ENCODE measurements at regions not wholly inside any gene's neighbourhood (a gene's known extent, or its start where the extent isn't known, plus 50 kb on each side); places are given as distances from the start of the nearest gene placed in this dataset.

DNA sequence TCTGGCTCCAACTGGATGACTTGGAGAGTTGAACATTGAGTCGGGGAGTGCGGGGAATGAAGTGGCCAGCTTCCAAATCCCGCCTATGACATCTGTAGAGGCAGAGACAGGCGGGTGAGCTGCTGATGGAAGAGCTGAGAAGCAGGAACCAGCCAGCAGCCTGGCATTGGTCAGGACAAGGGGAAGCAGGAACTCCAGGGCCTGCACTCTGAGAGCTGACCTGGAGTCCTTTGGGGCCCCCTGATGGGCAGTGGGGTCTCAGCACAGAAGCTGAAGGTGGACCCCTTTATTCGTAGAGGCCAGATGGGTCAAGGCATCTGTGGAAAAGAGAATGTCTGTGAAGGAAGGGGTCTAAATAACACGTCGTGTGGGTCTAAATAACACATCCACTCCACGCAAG lies 57.0 kb downstream of the SEC61G start:
- no peak for DNase-seq

DNA sequence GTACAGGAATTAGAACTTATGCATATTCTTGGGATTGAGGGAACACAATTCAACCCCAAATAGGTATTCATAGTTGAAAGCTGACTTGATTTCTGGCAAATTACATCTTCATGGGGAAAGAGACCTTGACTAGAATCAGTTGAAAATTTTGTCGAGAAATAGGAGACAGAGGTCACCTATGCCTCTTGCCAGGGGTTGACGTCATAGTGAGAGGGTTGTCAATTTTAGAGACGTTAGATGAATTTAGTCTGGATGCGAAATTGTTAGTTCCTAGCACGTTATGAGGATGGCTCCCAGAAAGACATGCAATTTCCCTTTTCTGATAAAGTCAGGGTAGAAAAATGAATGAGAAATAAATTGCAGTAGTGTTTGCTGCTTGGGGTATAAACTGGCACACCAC lies 59.3 kb downstream of the SEC61G start:
- no peak for DNase-seq

DNA sequence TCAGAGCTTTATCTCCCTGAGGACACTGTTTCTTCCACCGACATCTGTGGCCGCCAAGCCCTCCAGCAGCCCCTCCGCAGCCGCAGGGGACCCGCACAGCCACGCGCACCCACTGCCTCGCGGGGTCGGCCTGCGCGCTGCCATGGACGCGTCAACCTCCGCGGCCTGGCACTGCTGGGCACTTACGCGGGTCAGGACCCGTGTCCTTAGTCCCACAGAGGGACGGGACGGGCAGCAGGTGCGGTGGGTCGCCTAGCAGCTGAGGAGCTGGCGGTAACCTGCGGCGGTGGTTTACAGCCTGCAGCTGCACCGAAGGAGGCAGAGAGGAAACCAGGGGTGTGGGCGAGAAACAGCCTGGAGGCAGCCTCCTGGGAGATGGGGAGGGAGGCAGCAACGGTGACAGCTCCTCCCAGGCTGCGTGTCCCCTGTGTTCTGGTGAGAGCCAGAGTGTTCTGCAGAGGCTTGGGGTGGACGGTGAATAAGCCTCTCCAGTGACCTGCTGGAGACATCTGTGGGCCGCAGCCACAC lies 61.3 kb downstream of the SEC61G start:
- DNase-seq, result no peak

DNA sequence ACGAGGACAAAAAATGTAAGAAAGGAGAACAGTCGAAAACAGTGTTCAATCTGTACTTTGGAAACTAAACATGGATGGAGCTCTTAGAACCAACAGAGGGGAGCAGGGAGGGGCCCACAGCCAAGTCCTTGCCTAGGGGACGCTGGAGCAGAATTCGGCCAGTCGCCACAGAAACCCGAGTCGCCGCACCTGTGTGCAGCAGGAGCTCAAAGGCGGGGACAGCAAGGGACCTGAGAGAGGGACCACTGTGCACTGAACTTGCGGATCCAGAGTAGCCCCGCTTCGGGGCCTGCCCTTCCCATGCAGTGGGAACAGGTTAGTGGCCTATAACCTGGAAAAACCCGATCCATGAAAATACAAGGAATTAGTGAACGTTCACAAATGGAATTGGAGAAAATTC lies 68.1 kb downstream of the SEC61G start:
- no peak for DNase-seq

DNA sequence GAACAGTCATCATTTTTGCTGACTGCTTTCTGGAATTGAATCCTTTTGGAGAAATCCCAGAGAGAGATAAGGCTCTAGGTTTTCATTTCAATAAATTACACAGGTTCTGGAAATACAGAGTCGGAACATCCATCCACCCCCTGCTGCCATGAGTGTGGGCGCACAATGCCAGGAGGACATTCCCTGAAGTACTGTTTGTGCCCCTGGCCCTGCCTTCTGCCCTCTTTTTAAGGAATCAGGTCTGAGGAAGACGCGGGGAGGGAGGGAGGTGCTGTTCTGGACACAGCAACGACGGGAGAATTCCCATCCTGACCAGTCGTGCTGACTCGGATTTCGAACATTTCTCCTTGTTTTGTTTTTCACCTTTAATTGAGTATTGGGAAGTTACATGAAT lies 69.0 kb downstream of the SEC61G start:
- no peak for DNase-seq

DNA sequence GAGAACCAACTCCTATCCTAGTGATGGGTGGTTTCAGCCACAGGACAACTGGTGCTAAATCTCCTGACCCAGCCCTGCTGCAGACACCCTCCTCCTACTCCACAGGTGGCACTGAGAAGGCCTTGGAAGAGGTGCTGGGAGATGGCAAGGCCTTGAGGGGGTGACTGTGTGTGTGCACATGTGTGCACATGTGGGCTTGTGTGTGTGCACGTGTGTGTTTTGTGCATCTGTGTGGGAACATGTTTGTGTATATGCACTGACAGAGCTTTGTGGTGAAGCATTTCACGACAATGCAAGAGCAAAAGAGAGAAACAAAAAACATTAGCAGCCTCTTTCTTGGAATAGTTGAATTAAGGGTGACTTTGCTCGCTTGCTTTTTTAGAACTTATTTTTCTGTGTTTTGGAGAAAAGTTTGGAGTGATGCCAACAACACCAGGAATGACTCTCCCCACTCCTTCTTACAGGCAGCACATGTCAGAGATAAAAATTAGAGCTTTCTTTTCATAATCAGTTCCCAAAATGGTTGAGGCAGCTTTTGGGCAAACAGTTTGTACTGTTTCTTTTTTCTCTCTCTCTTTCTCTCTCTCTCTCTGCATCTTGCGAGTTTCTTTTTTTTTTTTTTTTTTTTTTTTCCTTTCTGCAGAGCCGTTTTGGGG lies 69.5 kb downstream of the SEC61G start:
- peak in 2 of 58 donors; percentile 7 to 25 for DNase-seq

DNA sequence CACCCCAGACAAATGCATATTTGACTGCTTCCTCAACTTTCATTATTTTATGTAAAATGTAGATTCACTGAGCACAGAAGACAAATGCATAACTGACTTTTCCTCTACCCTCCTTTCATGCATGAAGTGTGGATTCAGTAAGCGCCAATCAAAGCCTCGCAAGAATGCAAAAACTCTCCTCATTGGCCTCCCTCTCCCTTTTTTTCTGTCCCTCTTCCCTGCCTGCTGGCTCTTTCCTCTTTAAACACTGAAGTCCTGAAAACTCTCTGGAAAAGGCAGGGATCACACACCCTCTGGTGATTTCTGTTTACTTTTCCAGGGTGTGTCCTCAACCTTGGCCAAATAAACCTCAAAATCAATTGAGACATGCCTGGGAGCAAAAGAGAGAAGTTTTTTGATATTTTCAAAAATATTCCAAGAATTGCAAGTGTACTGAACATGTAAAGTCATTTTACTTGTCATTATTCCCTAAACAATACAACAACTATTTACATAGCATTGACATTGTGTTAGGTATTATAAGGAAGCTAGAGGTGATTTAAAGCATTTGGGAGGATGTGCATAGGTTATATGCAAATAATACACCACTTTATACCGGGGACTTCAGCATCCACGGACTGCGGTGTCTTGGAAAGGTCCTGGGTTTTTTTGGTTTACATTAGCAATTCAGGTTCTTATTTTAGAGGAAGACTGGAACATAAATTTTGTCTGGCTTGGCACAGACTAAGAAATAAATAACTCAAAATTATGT lies 71.4 kb downstream of the SEC61G start:
- no peak for DNase-seq

DNA sequence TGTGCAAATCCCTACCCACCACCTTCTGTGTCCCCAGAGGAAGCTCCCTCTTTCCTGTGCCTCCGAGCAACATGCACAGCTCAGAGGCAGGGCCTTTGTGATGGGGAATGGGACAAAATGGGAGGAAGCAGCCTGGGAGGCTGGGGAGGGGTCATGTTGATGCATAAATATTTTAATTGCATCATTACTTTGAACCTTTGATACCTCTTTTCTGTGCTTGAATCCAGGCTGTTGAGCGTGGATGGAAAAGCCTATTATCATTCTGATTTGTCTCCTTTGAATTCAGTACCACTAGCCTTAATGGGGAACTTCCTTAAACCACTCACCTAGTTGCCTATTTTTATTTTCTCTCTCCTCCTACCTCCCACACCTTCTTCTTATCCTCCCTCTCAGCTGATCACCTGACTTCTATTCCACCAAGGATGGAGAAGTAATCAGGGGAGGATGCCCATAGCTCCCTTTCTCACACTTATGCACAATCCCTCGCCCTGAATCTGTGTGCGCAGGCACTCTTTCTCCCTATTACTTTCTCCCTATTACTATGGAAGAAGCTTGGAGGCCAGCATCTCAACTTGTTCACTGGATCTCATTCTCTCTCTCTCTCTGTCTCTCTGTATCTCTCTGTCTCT lies 78.5 kb downstream of the SEC61G start:
- DNase-seq, result no peak

DNA sequence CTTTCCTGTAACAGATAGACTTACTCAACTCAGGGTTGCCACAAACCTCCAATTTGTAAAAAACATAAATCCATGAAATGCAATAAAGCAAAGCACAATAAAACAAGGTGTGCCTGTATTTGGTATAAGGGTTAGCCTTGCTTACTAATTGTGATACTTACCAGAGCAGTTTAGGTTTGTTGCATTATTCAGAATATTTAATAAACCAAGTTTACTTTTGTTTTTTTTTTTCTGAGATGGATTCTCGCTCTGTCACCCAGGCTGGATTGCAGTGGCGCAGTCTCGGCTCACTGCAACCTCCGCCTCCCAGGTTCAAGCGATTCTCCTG lies 79.6 kb downstream of the SEC61G start:
- DNase-seq, result no peak

DNA sequence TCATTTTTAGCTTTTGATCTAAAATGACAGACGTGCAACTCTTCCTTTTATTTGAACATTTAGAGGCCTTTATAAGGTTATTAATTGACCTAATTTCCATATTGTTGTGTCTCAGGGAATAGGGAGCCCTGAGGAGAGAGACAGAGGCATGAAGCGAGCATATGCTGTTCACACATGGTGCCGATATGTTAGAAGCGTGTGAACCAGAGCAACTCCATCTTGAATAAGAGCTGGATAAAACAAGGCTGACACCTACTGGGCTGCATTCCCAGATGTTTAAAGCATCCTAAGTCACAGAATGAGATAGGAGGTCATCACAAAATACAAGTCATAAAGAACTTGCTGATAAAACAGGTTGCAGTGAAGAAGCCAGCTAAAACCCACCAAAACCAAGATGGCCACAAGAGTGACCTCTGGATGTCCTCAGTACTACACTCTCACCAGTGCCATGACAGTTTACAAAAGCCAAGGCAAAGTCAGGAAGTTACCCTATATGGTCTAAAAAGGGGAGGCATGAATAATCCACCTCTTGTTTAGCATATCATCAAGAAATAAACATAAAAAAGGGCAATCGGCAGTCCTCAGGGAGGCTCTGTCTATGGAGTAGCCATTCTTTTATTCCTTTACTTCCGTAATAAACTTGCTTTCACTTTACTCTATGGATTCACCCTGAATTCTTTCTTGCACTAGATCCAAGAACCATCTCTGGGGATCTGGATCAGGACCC lies 80.1 kb downstream of the SEC61G start:
- no peak for DNase-seq

DNA sequence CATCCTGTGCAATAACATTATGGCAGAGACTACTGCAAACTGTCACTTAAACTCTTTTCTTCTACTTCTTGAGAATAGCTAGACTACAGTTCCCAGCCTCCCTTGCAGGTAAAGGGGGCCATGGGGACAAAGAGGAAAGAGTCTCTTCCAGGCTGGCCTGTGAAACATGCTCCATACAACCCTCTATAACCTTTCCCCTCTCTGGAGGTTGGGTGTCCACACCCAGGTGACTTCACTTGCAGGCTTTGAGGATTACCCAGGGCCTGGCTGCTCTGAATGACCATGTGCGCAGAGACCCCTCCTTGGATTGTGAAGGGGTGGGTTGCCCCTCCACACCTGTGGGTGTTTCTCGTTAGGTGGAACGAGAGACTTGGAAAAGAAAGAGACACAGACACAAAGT lies 84.1 kb downstream of the SEC61G start:
- DNase-seq, result no peak

DNA sequence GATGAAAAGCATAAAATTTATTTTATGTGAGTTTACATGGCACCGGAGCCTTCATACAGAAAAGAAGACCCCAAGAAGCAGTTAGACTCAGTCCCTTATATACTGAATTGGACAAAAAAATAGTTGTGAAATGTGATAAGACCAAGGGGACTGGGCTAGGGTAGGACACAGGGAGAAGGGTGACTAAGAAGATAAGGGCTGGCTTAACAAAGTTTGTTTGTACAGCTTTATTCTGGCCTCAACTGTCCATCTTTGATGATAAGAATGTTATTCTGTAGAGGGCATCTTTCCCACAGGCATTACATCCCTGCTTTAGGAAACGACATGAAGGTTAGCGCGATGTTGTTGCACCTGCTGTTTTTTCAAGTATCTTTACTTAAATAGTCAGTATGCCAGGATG lies 86.5 kb downstream of the SEC61G start:
- no peak for DNase-seq

DNA sequence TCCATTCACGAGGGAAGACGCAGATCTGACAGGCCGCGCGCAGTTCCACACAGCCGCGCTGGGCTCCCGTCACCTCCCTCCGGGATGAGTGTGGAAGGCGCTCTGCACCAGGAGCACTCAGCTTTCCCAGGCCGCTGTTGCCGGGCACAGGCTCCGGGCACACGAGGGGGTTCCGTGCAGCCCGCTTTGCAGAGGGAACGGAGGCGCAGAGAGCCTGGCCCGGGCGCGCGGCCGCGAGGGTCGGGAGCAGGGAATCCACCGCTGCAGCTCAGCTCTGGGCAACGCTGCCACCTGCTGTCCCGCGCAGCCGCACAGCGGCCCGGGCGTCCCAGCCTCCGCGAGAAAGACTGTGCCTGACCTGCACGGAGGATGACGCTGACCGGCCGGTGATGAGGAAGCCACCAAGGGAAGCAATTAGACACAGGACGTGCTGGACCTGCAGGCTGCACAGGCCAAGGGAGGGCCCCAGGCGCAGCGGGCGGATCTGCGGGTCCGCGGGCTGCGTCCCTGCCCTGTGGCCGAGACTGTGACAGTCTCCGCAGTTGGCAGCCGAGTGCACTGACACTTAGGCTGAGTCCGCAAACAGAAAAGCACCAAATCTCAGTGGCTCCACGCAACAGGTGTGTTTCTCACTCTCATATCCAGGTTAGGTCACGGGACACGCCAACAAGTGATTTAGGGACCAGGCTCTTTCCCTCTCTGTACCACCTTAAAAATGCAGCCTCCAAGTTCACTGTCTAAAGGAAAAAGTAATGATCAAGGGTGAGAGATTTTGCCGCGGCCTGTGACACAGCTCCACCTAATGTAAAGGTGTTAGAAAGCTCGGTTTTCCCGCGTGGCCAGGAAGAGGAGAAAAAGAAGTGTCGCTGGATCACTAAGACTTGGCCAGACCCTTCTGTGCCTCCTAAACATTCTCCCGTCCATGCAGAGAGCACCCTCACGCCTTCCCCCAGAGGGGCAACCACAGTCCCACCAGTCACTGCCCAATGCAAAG lies 94.5 kb downstream of the SEC61G start:
- peak in 56 of 58 donors; percentile 19 to 83 (median 56) for DNase-seq

DNA sequence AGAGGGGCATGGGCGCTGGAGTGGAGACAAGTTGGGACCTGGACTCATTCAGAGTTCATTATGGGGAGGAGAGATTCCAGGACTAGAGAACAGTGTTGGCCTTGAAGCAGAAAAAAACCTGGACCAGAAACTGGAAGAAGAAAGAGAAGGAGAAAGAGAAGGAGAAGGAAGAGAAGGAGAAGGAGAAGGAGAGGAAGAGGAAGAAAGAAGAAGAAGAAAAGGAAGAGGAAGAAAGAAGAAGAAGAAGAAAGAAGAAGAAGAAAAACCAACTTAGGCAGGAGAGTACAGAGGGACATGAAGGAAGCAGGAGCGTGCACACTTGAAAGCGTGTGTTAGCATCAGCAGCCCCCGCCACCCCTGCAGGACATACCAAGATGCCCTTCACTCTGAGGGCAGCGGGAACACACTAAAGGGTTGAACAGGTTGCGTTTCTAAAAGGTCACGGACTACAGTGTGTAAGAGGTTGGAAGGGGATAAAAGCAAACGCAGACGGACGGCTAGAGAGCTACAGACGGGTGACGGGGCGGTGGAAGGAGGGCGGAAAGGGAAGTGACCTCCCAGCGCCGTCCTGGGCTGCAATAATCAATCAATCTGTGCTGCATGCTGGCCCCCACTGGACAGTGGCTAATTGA lies 95.3 kb downstream of the SEC61G start:
- peak in 3 of 58 donors; percentile 2 to 9 (median 9) for DNase-seq

DNA sequence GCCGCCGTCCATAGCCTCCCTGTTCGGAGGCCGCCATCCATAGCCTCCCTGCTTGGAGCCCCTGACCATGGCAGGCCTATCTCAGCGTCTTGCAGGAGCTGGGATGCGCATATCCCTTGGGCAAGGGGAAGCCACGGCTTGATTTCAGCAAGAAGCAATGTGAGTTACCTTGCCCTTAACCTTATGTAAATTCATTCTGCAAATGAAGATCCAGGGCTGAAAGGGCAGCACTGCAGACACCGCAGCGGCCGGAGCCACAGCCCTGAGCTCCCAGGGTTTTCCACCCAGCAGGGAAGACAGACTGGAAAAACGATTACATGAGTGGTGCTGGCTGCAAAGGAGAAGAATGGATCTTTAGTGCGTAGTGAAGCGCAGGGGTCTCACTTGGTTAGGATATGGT lies 95.8 kb downstream of the SEC61G start:
- DNase-seq, result no peak

DNA sequence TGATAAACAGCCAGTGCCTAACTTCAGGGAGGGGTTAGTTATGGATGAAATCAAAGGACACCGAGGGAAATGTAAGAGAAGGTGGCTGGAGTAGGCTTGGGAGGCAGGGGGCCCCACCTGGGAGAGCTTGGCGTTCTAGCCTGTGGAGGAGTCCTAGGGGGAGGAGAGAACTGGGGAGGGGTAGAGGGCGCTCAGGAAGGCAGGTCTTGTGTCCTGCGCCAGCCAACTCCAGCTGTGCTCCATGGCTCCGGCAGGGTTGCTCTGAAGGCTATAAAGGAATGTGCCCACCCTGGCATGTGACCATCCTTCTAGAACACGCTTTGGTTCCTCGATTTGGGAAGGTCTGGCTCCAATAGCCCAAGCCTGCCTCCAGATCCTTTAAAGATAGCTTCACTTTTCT lies 96.3 kb downstream of the SEC61G start:
- no peak for DNase-seq

DNA sequence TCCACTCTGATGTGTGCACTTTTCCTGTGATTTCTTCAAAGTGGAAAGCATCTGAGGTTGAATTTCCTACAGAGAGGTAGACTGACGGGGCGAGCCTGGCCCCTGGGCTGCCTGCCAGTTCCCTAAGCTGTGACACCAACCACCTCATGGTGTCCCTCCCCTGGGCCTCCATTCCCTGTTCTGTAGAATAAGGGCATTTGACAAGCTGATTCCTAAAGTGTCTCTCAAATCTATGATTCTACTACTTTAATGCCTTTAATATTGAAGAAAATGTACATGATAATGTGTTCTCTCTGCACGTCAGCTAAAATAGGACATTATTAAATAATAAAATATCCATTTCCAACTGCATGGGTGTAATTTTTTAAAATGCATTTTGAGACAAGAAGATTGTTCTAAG lies 105.1 kb downstream of the SEC61G start:
- no peak for DNase-seq

DNA sequence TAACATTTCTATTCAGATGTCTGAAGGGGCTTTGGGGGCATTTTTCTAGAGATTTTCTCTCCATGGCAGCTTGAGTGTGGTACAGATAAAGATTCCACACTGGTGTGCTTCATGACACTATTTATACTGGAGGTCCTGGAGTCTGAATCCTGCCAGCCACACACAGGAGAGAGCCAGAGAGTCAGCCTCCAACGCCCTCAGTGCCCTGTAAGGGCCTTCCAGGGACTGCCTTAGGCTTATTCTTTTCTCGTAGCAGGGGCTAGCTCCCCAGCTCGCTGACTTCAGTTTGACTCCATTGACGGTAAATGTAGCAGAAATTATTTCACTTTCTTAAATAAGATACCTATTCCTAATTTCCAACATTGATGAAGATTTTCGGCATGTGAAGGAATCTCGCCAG lies 100.9 kb downstream of the VSTM2A start:
- no peak for DNase-seq

DNA sequence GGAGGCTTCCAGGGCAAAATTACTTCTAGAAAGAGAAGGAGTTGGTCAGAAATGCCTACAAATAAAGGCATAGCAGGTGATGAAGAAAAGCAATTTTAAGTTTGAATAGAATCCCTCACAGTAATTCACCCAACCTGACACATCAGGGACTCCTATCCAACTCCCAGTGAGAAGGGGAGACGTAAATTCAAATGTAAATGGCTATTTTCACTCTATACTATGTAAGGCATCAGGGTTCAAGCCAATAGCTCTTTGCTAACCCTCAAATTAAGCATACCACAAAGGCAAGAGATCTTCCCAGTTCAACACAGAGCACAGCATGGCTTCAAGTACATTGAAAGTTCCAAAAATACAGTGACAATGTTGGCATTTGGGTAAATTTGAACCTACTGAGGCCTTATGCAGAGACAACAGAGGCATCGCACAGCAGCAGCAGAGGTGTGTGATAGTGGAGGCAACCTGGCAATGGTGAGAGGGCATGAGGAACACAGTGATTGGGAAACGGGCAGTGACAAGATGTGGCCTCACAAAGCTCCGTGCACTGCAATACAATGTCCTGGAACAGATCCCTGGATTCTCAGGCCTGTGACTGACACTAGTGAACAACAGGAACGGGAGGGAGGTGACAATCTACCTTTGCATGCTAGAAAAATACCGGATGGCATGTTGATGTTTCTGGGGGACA lies 95.7 kb downstream of the VSTM2A start:
- DNase-seq, result no peak

DNA sequence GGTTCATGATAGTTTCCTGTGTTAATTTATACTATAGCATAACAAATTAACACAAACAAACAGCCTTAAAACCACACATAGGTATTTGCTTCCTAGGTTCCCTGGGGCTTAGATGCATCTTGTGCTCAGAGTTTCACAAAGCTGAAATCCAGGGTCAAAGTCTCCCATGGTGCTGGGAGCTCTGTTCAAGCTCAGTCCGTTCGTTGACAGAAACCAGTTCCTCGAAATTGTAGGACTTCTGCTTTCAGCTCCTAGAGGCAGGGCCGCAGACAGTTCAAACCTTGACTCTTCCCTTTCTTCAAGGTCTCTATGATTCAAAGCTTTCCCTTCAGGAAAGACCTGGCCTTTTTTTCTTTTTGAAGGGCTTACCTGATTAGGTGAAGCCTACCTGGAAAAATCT lies 90.5 kb downstream of the VSTM2A start:
- DNase-seq, result no peak
